GM19043 (cell line): ENCODE measurements at regions not wholly inside any gene's neighbourhood (a gene's known extent, or its start where the extent isn't known, plus 50 kb on each side); places are given as distances from the start of the nearest gene placed in this dataset.
"Not testable (repeated sequence)": the region's sequence is repeated elsewhere in the genome, so short reads cannot be mapped to it uniquely, and the experiment has no call there.

Source experiments
- ATAC-seq: cut with Tn5 transposase; IDR thresholded peaks from one replicate; pipeline ENCODE4 v1.9.1; 2021; ENCODE audit warnings: low read depth; ENCODE audit not compliant: unreplicated experiment

GRCh38 chr11:91124363-91124762 is 901.5 kb upstream of the CHORDC1 start:
- no peak for ATAC-seq

- ATAC-seq, result no peak
Measured at GRCh38 chr11:91115116-91115515, 892.3 kb upstream of the CHORDC1 start.

GRCh38 chr11:91104237-91104636 is 881.4 kb upstream of the CHORDC1 start:
- no peak for ATAC-seq

DNA sequence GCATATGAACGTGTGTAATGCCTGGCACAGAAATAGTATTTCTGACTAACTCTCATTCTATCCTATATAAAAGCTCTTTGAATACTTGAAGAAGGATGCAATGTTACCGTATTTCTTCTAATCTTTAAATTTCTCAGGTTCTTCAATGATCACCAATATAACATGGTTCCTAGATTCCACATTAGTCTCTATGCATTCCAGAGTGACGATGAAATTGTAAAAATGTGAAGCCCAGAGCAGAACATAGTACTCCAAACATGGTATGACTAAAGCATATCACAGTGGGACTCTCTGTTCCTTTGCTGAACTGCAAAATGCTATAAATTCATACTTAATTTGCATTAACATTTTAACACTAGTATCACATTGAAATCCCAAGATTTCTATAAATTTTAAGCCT is 877.6 kb upstream of the CHORDC1 start:
- ATAC-seq, result no peak

DNA sequence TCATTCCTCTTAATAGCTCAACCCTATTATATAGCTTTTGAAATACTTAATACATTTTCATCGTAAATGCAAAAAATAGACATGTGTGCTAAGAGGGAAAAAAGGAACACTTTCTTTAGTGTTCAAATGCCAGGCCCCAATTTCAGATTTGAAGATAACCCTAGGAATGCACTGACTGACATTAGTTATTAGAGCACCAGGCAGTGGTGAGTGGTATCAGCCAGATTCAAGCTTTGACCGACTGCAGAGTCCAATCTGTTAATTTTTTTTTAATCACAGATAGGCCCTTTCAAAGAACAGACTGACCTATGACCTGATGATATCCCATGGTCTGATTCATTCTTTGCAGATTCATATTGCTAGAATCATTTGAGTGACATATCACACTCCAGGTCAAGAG is 874.2 kb upstream of the CHORDC1 start:
- ATAC-seq, result no peak

GRCh38 chr11:91093141-91093540 is 870.3 kb upstream of the CHORDC1 start:
- ATAC-seq, result no peak

DNA sequence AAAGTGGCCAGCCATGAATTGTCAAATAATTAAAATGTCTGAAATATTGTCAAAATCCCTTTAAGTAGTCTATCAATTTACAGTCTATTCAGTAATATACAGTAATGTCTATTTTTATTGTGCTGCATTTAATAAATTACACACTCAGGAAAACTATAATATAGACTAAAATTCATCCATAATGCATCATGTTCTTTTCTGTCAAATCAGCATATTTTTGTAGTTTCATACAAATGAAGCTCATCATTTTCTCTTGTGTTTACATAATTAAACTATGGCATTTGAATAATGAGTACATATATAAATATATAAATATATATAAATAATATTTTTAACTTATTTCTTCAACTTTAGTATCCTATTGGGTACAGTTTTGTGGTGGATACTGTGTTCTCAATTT is 868.7 kb upstream of the CHORDC1 start:
- ATAC-seq, result no peak

- no peak for ATAC-seq
Measured at GRCh38 chr11:91086028-91086427, 863.2 kb upstream of the CHORDC1 start.

DNA sequence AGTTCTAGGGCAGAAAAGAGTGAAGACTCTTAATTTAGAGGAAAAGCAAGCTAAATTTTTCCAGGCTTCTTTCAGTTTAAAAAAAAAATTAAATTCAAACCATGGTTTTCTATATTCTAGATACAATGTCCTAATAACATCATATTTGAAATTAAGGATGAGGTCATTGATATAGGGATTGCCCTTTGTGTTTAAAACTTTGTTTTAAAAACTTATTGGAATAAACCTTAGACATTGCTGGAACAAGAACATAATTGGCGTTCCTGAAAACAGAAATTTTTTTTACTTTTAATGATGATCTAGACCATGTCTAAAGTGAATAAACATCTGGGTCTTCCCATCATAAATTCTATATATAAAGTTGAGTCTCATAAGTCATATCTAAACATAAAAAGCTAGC is 859.4 kb upstream of the CHORDC1 start:
- ATAC-seq, result no peak

DNA sequence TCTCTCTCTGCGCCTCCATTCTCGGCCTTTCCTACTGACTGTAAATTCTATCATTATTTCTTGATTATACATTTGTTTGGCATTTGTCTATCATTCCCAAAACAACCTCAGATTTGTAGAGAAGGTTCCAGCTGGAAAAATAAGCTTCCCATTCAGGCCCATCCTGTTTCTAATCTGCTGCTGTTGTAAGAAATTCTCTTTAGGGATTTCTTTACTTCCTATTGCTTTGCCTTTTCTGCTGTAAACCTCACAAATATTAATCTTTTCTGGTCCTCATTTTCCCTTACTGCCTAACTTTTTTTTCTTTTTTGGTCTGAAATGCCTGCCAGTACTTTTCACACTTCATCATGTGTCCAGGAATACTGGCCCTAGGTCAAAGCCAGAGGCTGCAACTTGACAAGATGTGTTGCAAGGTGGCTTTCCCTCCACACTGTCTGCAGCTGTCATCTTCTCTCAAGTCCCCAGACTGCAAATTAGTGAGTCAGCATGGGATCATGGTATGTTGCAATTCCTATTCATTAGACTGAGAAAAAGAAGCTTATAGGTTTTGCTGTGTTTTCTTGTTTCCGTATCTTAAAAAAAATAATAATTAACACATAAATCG is 858.7 kb upstream of the CHORDC1 start:
- ATAC-seq, result no peak

GRCh38 chr11:91078221-91078620 is 855.4 kb upstream of the CHORDC1 start:
- ATAC-seq, result no peak

GRCh38 chr11:91075032-91075695 is 852.3 kb upstream of the CHORDC1 start:
- no peak for ATAC-seq

DNA sequence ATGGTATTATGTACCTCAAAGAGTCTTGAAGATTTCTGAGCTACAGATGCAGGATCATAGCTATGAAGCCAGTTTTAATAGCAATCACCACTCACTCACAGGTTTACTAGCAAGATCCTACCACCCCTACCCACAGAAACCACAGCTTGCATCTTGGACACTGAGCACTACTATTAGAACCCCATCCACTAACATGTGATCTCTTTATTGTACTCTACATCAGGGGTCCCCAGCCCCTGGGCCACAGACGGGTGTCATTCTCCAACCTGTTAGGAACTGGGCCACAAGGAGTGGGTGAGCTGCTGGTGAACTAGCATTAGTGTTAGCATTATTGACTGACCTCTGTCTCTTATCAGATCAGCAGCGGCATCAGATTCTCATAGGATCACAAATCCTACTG is 844.8 kb upstream of the CHORDC1 start:
- ATAC-seq, result no peak

- ATAC-seq, result no peak
Measured at GRCh38 chr11:91066456-91067047, 843.7 kb upstream of the CHORDC1 start.

GRCh38 chr11:91063399-91063798 is 840.5 kb upstream of the CHORDC1 start:
- not testable (repeated sequence) for ATAC-seq

- no peak for ATAC-seq
Measured at GRCh38 chr11:91047882-91048281, 825.0 kb upstream of the CHORDC1 start.

- no peak for ATAC-seq
Measured at GRCh38 chr11:91046261-91046660, 823.4 kb upstream of the CHORDC1 start.

DNA sequence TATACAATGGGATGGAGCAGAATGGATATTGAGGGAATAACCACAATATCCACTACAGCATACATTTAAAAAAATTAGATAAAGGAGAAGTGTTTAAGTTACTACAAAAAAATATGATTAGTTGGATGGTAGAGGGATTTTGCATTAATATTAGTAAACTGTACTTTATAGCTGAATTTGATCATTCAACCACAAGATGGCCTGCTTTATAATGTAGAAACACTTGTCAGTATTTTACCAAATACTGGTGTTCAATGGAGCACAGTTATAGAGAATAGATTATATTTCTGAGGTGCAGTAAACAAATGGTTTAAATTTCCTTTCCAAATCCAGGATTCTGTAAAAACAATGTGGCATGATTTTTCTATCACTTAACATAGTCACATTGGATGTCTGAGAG is 818.8 kb upstream of the CHORDC1 start:
- no peak for ATAC-seq

- no peak for ATAC-seq
Measured at GRCh38 chr11:91023731-91024130, 800.9 kb upstream of the CHORDC1 start.

- ATAC-seq, result no peak
Measured at GRCh38 chr11:91011503-91011902, 788.7 kb upstream of the CHORDC1 start.

DNA sequence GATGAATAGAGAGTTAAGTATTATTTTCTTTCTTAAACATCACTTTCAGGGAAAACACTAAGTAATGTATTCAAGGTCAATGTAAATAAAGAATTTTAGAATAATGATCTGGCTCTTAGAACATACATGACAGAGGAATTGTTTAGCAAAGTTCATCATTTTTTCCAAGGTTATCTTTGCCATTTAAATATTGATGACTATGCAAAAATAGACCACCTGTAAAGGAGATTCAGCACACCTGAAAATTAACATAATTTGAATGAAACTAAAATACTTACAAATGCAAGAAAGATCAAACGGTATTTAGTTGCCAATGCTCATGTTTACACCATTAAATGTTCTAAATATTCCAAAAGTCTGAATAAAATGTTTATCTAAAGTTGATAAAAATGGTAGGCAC is 782.6 kb upstream of the CHORDC1 start:
- no peak for ATAC-seq

DNA sequence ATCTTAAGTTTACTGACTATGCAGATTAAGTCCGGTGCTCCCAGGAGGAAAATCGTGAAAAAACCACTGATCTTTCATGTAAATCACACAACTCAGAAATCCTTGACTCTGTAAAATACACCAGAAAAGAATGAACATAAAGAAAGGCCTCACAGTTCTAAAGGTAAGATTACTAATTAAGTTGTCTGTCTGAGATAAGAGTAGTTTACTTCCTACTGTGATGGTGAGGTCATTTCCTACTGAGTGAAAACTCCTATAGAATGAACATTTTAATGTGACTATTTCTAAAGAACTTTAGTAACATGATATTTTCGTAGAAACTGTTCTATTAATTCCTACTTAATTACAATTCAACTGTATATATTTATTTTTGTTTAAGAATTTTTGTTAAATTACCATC is 774.4 kb upstream of the CHORDC1 start:
- ATAC-seq, result no peak
